Medulla oblongata (tissue), 1 donor: ENCODE measurements at regions not wholly inside any gene's neighbourhood (a gene's known extent, or its start where the extent isn't known, plus 50 kb on each side); places are given as distances from the start of the nearest gene placed in this dataset.

Experiments used
- DNase-seq: peaks from one replicate; pipeline ENCODE4 v3.0.0-alpha.2; 2015; ENCODE audit errors: extremely low spot score

DNA sequence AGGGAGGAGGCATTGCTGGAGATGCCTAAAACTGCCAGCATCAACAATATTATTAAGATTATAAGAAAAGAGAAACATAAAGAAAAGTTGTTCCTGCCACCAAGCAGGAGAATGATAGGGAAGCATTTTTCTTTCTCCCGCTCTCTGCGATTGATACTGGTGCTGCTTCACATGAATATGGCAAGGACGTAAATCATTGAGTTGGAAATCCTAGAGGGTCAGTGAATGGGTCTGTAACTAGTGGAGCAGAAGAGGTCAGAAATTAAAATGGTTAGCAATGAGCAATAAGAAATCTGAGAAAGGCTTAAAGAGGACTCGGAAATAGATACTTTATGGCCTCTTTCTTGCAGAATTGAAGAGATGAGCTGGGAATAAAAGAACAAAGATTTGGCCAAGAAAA, 631.7 kb downstream of the BCL11A start:
- DNase-seq = no peak

- DNase-seq = no peak
Observed at GRCh38 chr2:59920961-59921360, 632.5 kb downstream of the BCL11A start.

- DNase-seq = no peak
Observed at GRCh38 chr2:59920307-59920706, 633.1 kb downstream of the BCL11A start.

DNA sequence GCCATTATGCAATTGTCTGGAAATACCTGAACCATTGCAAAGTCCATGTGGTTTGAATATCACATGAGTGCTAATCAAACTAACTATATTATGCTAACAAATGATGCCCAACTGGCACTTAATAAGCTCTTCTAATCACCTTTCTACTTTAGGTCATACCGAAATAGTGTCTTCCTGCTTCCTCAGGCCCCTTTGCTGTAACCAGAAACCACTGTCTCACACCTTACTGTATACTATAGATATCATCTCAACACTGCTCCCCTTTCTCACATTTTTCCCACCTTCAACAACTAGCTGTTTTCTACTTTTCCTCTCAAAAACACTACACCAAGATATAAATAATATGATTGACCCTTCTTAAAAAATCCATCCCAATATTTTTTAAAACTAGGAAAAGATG, 633.9 kb downstream of the BCL11A start:
- DNase-seq = no peak

GRCh38 chr2:59912042-59912441, 641.4 kb downstream of the BCL11A start:
- no peak for DNase-seq

- DNase-seq = no peak
Observed at GRCh38 chr2:59910166-59910565, 643.3 kb downstream of the BCL11A start.

DNA sequence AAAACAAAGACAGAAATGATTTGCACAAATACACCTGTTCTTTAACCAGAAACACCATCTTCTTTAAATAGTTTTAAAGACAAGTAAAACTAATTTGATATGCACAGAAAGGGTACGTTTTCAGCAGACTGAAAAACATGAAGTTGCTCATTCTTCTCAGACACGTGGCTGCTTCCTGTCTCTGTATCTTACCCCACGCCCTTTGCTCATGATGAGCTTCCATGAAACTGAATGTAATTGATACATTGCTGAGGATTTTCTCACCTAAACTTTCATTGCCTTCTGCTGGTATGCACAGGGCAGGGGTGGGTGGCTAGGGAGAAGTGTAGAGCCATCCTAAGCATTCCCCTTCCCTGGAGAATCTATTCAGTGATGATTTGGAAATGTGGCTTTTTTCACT, 644.3 kb downstream of the BCL11A start:
- no peak for DNase-seq

- DNase-seq = no peak
Observed at GRCh38 chr2:59905731-59906130, 647.7 kb downstream of the BCL11A start.

DNA sequence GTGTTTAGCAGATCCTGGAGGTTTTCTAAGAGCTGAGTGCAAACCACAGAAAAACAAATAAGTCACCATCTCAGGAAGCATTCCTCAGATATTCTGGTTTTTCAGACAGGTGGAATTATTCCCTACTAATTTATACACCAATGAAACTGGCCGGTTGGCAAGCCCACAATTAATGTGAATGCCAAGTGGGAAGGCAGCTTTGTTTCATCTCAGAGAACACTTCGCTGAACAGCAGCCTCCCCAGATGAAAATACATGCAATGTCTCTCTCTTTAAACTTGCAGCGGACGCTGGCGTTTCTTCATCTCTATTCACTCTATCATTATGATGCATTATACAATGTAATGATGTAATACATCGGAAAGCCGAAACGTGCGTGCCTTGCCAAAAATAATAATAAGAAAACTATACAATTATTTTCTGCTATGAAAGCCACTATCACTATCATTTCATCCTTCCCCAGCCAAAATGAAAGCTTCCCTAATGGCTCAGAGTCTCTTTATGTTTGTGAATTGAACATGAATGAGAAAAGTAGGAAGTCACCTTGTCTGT, 649.4 kb downstream of the BCL11A start:
- no peak for DNase-seq

GRCh38 chr2:59900728-59901452, 652.6 kb downstream of the BCL11A start:
- no peak for DNase-seq

DNA sequence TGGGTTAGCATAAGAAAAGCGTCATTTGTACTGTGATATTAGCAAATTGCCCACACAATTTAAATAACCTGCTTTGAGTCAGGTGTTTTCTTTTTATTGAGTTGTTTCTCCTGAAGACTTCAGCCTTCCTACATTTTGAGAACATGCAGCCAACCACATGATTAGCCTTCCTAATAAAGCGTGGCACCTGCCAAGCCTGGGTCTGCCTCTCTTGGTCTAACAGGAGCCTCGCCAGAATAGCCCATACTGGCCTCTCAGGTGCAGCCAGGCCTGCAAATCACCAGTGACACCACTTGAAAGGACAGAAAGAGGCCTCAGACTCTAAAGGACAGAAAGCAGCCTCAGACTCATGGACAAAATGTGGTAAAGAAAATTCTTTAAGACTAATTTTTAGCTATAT, 653.8 kb downstream of the BCL11A start:
- no peak for DNase-seq

DNA sequence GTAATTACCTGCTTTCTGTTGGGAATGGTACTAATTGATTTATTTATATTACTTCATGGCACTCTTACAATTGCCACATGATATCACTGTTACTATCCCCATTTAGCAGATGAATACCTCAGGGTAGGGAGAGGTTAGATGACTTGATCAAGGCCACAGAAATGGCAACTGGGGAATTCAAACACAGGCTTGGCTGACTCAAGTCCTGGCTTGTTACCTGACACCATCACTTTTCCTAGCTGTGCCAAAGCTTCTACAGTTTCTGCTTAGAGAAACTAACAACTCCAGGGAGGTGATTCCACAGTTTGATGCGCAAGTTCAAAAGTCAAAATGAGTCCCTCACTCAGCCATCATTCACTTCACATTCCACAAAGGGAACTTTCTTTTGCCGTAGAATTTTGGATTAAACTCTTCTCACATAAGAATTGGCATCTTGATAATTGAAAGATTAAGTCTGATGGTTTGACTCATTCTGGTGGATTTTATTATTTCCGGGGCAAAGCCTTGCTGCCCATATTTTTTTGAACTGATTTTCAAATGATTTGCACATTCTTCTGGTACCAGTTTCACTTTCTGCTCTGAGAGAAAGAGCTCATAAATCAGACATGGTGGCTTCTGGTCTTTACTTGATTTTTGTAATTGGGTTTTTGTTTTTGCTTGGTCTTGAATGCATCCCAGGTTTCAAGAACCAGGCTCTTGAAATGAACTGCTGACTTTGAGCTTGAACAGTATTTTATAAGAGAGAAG, 656.8 kb downstream of the BCL11A start:
- DNase-seq = no peak

DNA sequence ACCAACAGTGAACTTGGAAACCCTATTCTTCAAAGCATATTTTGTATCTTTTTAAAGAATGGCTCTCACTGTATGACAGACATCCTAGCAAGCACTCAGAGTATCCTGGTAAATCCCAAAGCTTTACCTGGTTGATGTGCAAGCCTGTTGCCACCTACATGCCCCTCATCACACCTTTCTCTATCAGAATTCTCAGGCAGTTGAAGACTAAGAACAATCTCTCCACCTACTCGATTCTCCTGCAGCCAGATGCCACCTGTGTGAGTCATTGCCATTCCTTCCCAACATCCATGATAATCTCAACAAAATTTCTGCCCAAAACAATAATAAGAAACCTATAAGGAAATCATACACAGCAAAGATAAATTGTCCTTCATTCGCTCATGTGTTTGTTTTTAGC, 659.8 kb downstream of the BCL11A start:
- DNase-seq = no peak

DNA sequence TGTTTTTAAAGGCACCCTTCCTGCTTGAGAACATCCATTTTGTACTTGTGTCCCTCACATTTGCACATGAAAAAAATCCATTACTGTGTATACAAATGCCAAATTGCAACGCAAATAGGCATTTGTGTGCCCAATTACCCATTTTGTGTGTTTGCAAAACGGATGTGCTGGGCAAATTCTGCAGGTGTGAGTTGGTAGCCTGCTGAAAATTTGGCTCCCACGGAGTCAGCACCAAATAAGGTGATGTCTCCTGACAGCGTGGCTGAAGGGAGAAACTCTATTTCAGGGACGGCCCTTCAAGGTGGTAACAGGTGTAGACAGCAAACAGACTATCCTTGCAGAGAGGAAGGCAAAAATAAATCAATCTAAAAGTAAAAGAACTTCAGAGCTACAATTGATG, 661.1 kb downstream of the BCL11A start:
- DNase-seq = no peak

GRCh38 chr2:59889305-59889704, 664.1 kb downstream of the BCL11A start:
- no peak for DNase-seq

DNA sequence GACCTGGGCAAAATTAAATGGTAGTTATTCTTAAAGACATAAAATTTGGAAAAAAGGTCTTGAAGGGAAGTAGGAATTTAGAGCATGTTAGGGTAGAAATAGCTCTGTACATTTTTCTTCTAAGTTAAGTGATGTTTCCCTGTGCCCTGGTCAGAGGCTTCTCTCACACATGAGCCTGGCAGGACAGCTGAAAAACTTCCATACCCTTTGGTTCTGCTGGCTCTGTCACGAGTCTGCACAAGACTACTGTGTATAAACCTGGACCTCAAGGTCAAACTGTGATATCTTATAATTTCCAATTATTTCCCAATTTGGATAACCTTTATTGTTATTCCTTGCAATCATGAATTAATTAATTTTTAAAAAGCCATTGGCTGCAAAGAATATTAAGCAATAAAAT, 664.7 kb downstream of the BCL11A start:
- no peak for DNase-seq

DNA sequence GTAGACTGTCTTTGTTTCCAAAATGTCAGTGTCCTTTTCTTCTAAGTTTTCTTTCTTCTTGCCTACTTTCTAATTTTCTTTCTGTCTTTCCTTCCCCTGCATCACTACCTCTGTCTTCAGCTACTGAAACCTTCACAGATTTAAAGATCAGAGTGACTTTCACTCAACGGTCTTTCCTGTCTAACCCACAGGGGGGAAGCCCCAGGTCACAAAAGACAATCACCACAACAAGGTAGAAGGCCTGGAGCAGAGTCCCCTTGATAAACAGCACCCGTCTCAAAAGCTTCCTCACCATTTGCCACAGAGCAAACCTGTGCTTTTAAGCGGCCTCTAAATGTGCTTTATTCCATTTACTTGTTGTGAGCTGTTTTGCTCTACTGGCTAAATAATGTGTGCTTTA, 665.4 kb downstream of the BCL11A start:
- no peak for DNase-seq

GRCh38 chr2:59887366-59887765, 666.1 kb downstream of the BCL11A start:
- DNase-seq = no peak

DNA sequence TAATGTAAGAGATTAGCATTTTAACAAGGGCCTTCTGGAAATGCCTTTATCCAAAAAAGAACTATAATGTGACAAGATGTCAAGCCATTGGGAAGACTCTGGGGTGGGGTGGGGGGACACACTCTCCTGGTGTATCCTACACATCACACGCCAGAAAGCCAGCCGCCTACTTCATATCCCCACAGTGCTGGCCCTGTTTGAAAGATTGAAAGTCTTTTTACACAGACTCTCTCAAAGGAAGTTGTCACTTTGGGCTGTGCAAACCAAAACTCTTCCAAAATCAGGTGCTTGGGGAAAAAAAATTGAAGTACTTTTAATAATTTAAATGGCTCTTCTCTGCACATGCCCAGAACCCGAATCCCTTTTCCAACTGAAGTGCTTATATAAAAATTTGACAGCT, 666.7 kb downstream of the BCL11A start:
- DNase-seq = no peak

GRCh38 chr2:59885541-59885940, 667.9 kb downstream of the BCL11A start:
- DNase-seq = no peak

DNA sequence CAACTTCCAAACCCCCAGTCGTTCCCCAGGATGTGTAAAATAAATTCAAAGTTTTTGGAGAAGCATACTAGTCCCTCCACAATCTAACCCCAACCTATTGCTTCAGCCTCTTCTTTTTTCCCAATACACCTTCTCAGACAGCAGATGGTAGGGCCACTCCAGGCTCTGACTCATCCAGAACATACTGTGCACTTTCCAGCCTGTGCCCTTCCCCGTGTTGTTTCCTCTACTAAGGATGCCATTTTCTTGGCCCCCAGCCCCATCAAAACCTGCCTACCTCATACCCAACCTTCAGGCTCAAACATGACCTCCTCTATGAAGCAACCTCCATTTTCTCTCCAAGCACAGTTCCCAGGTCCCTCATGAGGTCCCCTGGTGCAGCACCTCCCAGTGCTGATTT, 669.3 kb downstream of the BCL11A start:
- no peak for DNase-seq

DNA sequence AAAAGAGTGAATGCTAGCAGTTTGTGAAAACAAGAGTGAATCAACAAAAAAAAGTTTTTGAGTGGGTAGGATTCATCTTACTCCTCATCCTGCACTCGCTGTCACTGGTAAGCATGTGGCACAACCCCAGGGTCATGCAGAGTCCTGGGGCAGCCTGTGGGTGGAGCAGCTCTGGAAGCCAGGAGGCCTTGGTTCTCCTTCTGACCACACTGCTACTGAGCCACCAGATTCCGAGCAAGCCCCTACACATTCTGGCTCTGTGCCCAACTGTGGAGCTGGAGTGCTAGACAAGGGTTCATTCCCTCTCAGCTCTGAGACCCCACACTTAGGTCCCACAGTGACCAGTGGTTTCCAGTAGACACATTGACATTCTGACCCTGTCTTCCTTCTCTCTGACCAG, 670.6 kb downstream of the BCL11A start:
- no peak for DNase-seq

DNA sequence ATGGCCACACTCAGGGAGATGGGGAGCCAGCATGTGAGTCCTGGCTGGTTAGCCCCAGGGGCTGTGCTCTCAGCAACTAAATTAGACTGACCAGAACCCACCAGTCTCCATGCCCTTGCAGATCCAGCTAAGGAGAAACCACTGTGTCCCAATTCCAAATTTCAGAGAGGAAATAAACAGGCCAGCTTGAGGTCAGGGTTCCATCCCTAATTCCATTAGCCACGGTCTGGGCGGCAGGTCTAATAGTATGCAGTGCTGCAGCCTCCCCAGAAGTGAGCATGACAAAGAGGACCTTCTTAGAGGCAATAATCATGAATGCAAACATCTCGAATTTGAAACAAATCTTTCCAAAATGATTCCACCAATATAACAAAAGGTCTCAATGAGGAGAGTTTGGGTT, 671.2 kb downstream of the BCL11A start:
- no peak for DNase-seq
